ENCODE measurements at regions not wholly inside any gene's neighbourhood (a gene's known extent, or its start where the extent isn't known, plus 50 kb on each side); places are given as distances from the start of the nearest gene placed in this dataset.

- no peak for TF ChIP-seq REST (IDR thresholded peaks at IDR 0.05)
- no peak for TF ChIP-seq CTCF (IDR thresholded peaks at IDR 0.05; ENCODE audit: low read depth, low read length, missing input control)
- no peak for TF ChIP-seq RAD21 (IDR thresholded peaks at IDR 0.05)
- no peak for TF ChIP-seq MAX (IDR thresholded peaks at IDR 0.05)
- TF ChIP-seq SP1 (IDR thresholded peaks at IDR 0.05) = no peak
- no peak for TF ChIP-seq TAF1 (conservative IDR thresholded peaks at IDR 0.05)
- TF ChIP-seq ATF3 (IDR thresholded peaks at IDR 0.05) = no peak
- TF ChIP-seq HNF4G (IDR thresholded peaks at IDR 0.05) = no peak
- no peak for TF ChIP-seq JUND (IDR thresholded peaks at IDR 0.05)
These were observed 449.5 kb upstream of the TBL1XR1 start for GRCh38 chr3:177646749-177647148.
